IPS DF 6.9 (cell line): ENCODE measurements at regions not wholly inside any gene's neighbourhood (a gene's known extent, or its start where the extent isn't known, plus 50 kb on each side); places are given as distances from the start of the nearest gene placed in this dataset.

ENCODE experiments used
- DNase-seq: peaks from one replicate; pipeline ENCODE4 v3.0.0-alpha.2; 2013; ENCODE audit warnings: low read depth, low spot score
- H3K27ac ChIP-seq: one replicate; pipeline ENCODE4 v1.5.1; 2013; ENCODE audit warnings: low read length, control low read depth
- H3K27me3 ChIP-seq: 2 replicates; pipeline ENCODE4 v1.6.1; 2013; ENCODE audit warnings: mild to moderate bottlenecking, low read length; ENCODE audit not compliant: control insufficient read depth, insufficient read depth
- H3K36me3 ChIP-seq: 2 replicates; pipeline ENCODE4 v1.6.1; 2013; ENCODE audit warnings: low read length; ENCODE audit not compliant: control insufficient read depth, insufficient read depth
- H3K4me1 ChIP-seq: 2 replicates; pipeline ENCODE4 v1.6.1; 2013; ENCODE audit warnings: low read length; ENCODE audit not compliant: control insufficient read depth, insufficient read depth
- H3K4me3 ChIP-seq: 2 replicates; pipeline ENCODE4 v1.5.1; 2013; ENCODE audit warnings: mild to moderate bottlenecking, low read length
- H3K9me3 ChIP-seq: 2 replicates; pipeline ENCODE4 v1.6.1; 2013; ENCODE audit warnings: low read length, inconsistent platforms; ENCODE audit not compliant: control insufficient read depth, insufficient read depth
- WGBS: extraction: QIAGEN DNeasy Blood & Tissue Kit; methylation state at CpG from one replicate; pipeline ENCODE4 v1.1.7; 2013; ENCODE audit warnings: mixed read lengths, missing lambda C conversion rate; ENCODE audit not compliant: insufficient read length, insufficient coverage; 5-methylcytosine and 5-hydroxymethylcytosine counted together

- peak; percentile 43 for DNase-seq
- Histone ChIP-seq H3K9me3 (no peaks in the 10 kb centered on the region), H3K4me3 (no peak overlapping the region), H3K27ac (no peak overlapping the region), H3K36me3 (no peaks in the 10 kb centered on the region), H3K4me1 (no peaks in the 10 kb centered on the region), H3K27me3 (no peaks in the 10 kb centered on the region)
- no CpG with 5 or more reads among the region's 3 CpGs for WGBS
These were observed 343.0 kb downstream of the CRPPA start for GRCh38 chr7:16078076-16078952.

- no peaks in the 10 kb centered on the region for H3K36me3 ChIP-seq
- no peak overlapping the region for H3K4me3 ChIP-seq
- H3K27ac ChIP-seq: no peak overlapping the region
- H3K4me1 ChIP-seq: no peaks in the 10 kb centered on the region
- DNase-seq: no peak
- WGBS: no CpG with 5 or more reads among the region's 6 CpGs
- no peaks in the 10 kb centered on the region for H3K9me3 ChIP-seq
- H3K27me3 ChIP-seq: no peaks in the 10 kb centered on the region
These were observed 350.0 kb downstream of the CRPPA start for GRCh38 chr7:16071246-16071857.

- no peak overlapping the region for H3K4me3 ChIP-seq
- H3K9me3 ChIP-seq: no peaks in the 10 kb centered on the region
- no CpG with 5 or more reads among the region's 3 CpGs for WGBS
- no peaks in the 10 kb centered on the region for H3K4me1 ChIP-seq
- H3K27ac ChIP-seq: no peak overlapping the region
- H3K36me3 ChIP-seq: no peaks in the 10 kb centered on the region
- no peaks in the 10 kb centered on the region for H3K27me3 ChIP-seq
- no peak for DNase-seq
These were observed 350.5 kb downstream of the CRPPA start for GRCh38 chr7:16070806-16071205.

GRCh38 chr7:16069998-16070397, 351.3 kb downstream of the CRPPA start:
- H3K4me1 ChIP-seq: no peaks in the 10 kb centered on the region
- no peak for DNase-seq
- H3K27me3 ChIP-seq: no peaks in the 10 kb centered on the region
- no peak overlapping the region for H3K27ac ChIP-seq
- no peaks in the 10 kb centered on the region for H3K9me3 ChIP-seq
- H3K36me3 ChIP-seq: no peaks in the 10 kb centered on the region
- no peak overlapping the region for H3K4me3 ChIP-seq
- WGBS: no CpG with 5 or more reads among the region's 5 CpGs

GRCh38 chr7:16068183-16068582, 353.2 kb downstream of the CRPPA start:
- Histone ChIP-seq H3K36me3 (no peaks in the 10 kb centered on the region), H3K4me3 (no peak overlapping the region), H3K4me1 (no peaks in the 10 kb centered on the region), H3K27ac (no peak overlapping the region), H3K27me3 (no peaks in the 10 kb centered on the region), H3K9me3 (no peaks in the 10 kb centered on the region)
- WGBS: no CpG with 5 or more reads among the region's 2 CpGs
- no peak for DNase-seq

GRCh38 chr7:16067711-16068110, 353.6 kb downstream of the CRPPA start:
- H3K4me3 ChIP-seq: no peak overlapping the region
- H3K4me1 ChIP-seq: no peaks in the 10 kb centered on the region
- no peak overlapping the region for H3K27ac ChIP-seq
- no peaks in the 10 kb centered on the region for H3K36me3 ChIP-seq
- H3K27me3 ChIP-seq: no peaks in the 10 kb centered on the region
- no CpG with 5 or more reads among the region's 7 CpGs for WGBS
- no peak for DNase-seq
- H3K9me3 ChIP-seq: no peaks in the 10 kb centered on the region

- H3K27ac ChIP-seq: no peak overlapping the region
- no CpG with 5 or more reads among the region's 5 CpGs for WGBS
- no peak overlapping the region for H3K4me3 ChIP-seq
- no peaks in the 10 kb centered on the region for H3K27me3 ChIP-seq
- no peaks in the 10 kb centered on the region for H3K9me3 ChIP-seq
- no peaks in the 10 kb centered on the region for H3K4me1 ChIP-seq
- DNase-seq: no peak
- no peaks in the 10 kb centered on the region for H3K36me3 ChIP-seq
These were observed 354.4 kb downstream of the CRPPA start for GRCh38 chr7:16066805-16067459.

GRCh38 chr7:16065939-16066338, 355.4 kb downstream of the CRPPA start:
- Histone ChIP-seq H3K27ac (no peak overlapping the region), H3K4me1 (no peaks in the 10 kb centered on the region), H3K9me3 (no peaks in the 10 kb centered on the region), H3K4me3 (no peak overlapping the region), H3K27me3 (no peaks in the 10 kb centered on the region), H3K36me3 (no peaks in the 10 kb centered on the region)
- no peak for DNase-seq

GRCh38 chr7:16063716-16064675, 357.3 kb downstream of the CRPPA start:
- no peaks in the 10 kb centered on the region for H3K4me1 ChIP-seq
- no peak overlapping the region for H3K27ac ChIP-seq
- no peaks in the 10 kb centered on the region for H3K9me3 ChIP-seq
- WGBS: no CpG with 5 or more reads among the region's 16 CpGs
- H3K27me3 ChIP-seq: no peaks in the 10 kb centered on the region
- no peaks in the 10 kb centered on the region for H3K36me3 ChIP-seq
- no peak for DNase-seq
- H3K4me3 ChIP-seq: no peak overlapping the region

- WGBS: no CpG with 5 or more reads among the region's 2 CpGs
- Histone ChIP-seq H3K27ac (no peak overlapping the region), H3K36me3 (no peaks in the 10 kb centered on the region), H3K9me3 (no peaks in the 10 kb centered on the region), H3K4me1 (no peaks in the 10 kb centered on the region), H3K4me3 (no peak overlapping the region), H3K27me3 (no peaks in the 10 kb centered on the region)
- DNase-seq: no peak
These were observed 358.1 kb downstream of the CRPPA start for GRCh38 chr7:16063221-16063620.
